Liver (tissue), 8 donors: ENCODE measurements at regions not wholly inside any gene's neighbourhood (a gene's known extent, or its start where the extent isn't known, plus 50 kb on each side); places are given as distances from the start of the nearest gene placed in this dataset.

Experiments
- DNase-seq: peaks from one replicate; pipeline ENCODE4 v3.0.0-alpha.2; 2017; ENCODE audit warnings: low spot score
- H3K27ac ChIP-seq, 2 donors: one replicate each; pipeline ENCODE4 v1.7.0; 2013; ENCODE audit warnings: inconsistent platforms in 2 of 2, low read length in 2 of 2, control low read depth in 1 of 2, low read depth in 1 of 2, mild to moderate bottlenecking in 1 of 2
- H3K27me3 ChIP-seq, 4 donors: one replicate each; pipeline versions ENCODE4 v1.6.1 to v1.7.0; 2013; ENCODE audit warnings: low read length in 3 of 4, inconsistent platforms in 1 of 4, mild to moderate bottlenecking in 1 of 4, moderate library complexity in 1 of 4; ENCODE audit not compliant: control insufficient read depth in 4 of 4, insufficient read depth in 4 of 4
- H3K36me3 ChIP-seq, 4 donors: one replicate each; pipeline versions ENCODE4 v1.6.1 to v1.7.0; 2013; ENCODE audit warnings: low read length in 3 of 4, mild to moderate bottlenecking in 3 of 4, low read depth in 1 of 4, moderate library complexity in 1 of 4; ENCODE audit not compliant: control insufficient read depth in 4 of 4, insufficient read depth in 3 of 4
- H3K4me1 ChIP-seq, 4 donors: one replicate each; pipeline versions ENCODE4 v1.6.1 to v1.7.0; 2013; ENCODE audit warnings: low read length in 3 of 4, mild to moderate bottlenecking in 3 of 4, moderate library complexity in 1 of 4; ENCODE audit not compliant: control insufficient read depth in 4 of 4, insufficient read depth in 4 of 4
- H3K4me3 ChIP-seq, 3 donors: one replicate each; pipeline versions ENCODE4 v1.6.1 to v1.7.0; 2013; ENCODE audit warnings: low read length in 3 of 3, control low read depth in 1 of 3, low read depth in 1 of 3, mild to moderate bottlenecking in 1 of 3
- H3K9ac ChIP-seq, 2 donors: one replicate each; pipeline ENCODE4 v1.7.0; 2013; ENCODE audit warnings: low read length in 2 of 2, mild to moderate bottlenecking in 2 of 2, moderate library complexity in 2 of 2, control low read depth in 1 of 2, low read depth in 1 of 2
- H3K9me3 ChIP-seq, 4 donors: one replicate each; pipeline versions ENCODE4 v1.6.1 to v1.7.0; 2013; ENCODE audit warnings: low read length in 3 of 4; ENCODE audit not compliant: control insufficient read depth in 4 of 4
- EGR1 ChIP-seq, 2 donors: IDR thresholded peaks; 2 replicates each; pipeline ENCODE4 v1.6.1; 2016 to 2018; ENCODE audit warnings: antibody characterized with exemption in 2 of 2, low read depth in 2 of 2
- FOXA1 ChIP-seq: IDR thresholded peaks from 2 replicates; pipeline ENCODE4 v1.6.1; 2016; ENCODE audit warnings: antibody characterized with exemption
- GABPA ChIP-seq, 2 donors: IDR thresholded peaks in 1 of 2; conservative IDR thresholded peaks in 1 of 2; 2 replicates each; pipeline ENCODE4 v1.6.1; 2016; ENCODE audit warnings: antibody characterized with exemption in 2 of 2, mild to moderate bottlenecking in 1 of 2, moderate library complexity in 1 of 2
- HNF4A ChIP-seq, 2 donors: conservative IDR thresholded peaks; 2 replicates each; pipeline ENCODE4 v1.6.1; 2016; ENCODE audit warnings: antibody characterized with exemption in 2 of 2, mild to moderate bottlenecking in 2 of 2
- HNF4G ChIP-seq: IDR thresholded peaks from 2 replicates; pipeline ENCODE4 v1.6.1; 2016; ENCODE audit warnings: antibody characterized with exemption
- JUND ChIP-seq, 2 donors: IDR thresholded peaks; 2 replicates each; pipeline ENCODE4 v1.6.1; 2016; ENCODE audit warnings: antibody characterized with exemption in 2 of 2
- NR2F2 ChIP-seq: IDR thresholded peaks from 2 replicates; pipeline ENCODE4 v1.6.1; 2016; ENCODE audit warnings: antibody characterized with exemption
- RAD21 ChIP-seq, 2 donors: IDR thresholded peaks; 2 replicates each; pipeline ENCODE4 v1.6.1; 2016; ENCODE audit warnings: antibody characterized with exemption in 2 of 2, mild to moderate bottlenecking in 2 of 2
- RXRA ChIP-seq, 2 donors: IDR thresholded peaks; 2 replicates each; pipeline ENCODE4 v1.6.1; 2017 to 2018; ENCODE audit warnings: antibody characterized with exemption in 2 of 2, mild to moderate bottlenecking in 1 of 2
- SP1 ChIP-seq: IDR thresholded peaks from 2 replicates; pipeline ENCODE4 v1.6.1; 2018; ENCODE audit warnings: antibody characterized with exemption, mild to moderate bottlenecking
- TAF1 ChIP-seq: conservative IDR thresholded peaks from 2 replicates; pipeline ENCODE4 v1.6.1; 2016; ENCODE audit warnings: antibody characterized with exemption, mild to moderate bottlenecking
- YY1 ChIP-seq: IDR thresholded peaks from 2 replicates; pipeline ENCODE4 v1.6.1; 2016; ENCODE audit warnings: antibody characterized with exemption, mild to moderate bottlenecking
- WGBS: extraction: QIAGEN DNeasy Blood & Tissue Kit; methylation state at CpG from one replicate; pipeline ENCODE4 v1.1.7; 2013; 5-methylcytosine and 5-hydroxymethylcytosine counted together
- TF ChIP-seq, protein P1 (sequence below): IDR thresholded peaks from 2 replicates; pipeline ENCODE4 v1.6.1; 2016; ENCODE audit warnings: antibody characterized with exemption
- TF ChIP-seq, protein P2 (sequence below): IDR thresholded peaks from 2 replicates; pipeline ENCODE4 v1.6.1; 2016; ENCODE audit warnings: antibody characterized with exemption
- TF ChIP-seq, protein P3 (sequence below): fragments of 150-350 bp; IDR thresholded peaks from 2 replicates; pipeline ENCODE4 v1.5.1; 2017; ENCODE audit warnings: improper control_type of control experiment, low read depth, low read length; ENCODE audit not compliant: missing input control
- TF ChIP-seq, protein P4 (sequence below): IDR thresholded peaks from 2 replicates; pipeline ENCODE4 v1.6.1; 2016; ENCODE audit warnings: antibody characterized with exemption
- donor health status: healthy.
- donor health status: healthy.
- donor health status: healthy.
- donor health status: healthy.
- donor health status: healthy.

DNA sequence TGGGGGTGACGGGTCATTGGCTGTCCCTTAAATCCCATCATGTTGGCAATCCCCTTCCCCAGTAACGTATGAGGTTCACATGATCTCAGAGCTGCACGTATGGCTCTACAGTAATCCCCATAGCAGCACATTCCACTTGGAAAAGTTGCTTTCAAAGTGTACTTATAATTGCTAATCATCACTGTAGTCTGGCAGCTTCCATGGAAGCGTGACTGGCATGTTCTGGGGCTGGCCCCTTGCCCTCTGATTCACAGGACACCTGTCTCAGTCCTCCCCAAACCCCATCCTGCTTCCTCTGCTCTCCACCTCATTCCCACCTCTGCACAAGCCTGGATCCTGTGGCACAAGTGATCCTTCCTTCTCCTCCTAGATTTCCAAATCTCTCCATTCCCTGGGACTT lies 102.2 kb downstream of the TSEN15 start (continued):
- TF ChIP-seq, protein P1, sequence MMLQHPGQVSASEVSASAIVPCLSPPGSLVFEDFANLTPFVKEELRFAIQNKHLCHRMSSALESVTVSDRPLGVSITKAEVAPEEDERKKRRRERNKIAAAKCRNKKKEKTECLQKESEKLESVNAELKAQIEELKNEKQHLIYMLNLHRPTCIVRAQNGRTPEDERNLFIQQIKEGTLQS = no peak
- no peak for TF ChIP-seq NR2F2
- TF ChIP-seq, protein P2, sequence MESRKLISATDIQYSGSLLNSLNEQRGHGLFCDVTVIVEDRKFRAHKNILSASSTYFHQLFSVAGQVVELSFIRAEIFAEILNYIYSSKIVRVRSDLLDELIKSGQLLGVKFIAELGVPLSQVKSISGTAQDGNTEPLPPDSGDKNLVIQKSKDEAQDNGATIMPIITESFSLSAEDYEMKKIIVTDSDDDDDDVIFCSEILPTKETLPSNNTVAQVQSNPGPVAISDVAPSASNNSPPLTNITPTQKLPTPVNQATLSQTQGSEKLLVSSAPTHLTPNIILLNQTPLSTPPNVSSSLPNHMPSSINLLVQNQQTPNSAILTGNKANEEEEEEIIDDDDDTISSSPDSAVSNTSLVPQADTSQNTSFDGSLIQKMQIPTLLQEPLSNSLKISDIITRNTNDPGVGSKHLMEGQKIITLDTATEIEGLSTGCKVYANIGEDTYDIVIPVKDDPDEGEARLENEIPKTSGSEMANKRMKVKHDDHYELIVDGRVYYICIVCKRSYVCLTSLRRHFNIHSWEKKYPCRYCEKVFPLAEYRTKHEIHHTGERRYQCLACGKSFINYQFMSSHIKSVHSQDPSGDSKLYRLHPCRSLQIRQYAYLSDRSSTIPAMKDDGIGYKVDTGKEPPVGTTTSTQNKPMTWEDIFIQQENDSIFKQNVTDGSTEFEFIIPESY = no peak
- TF ChIP-seq TAF1 = no peak

- no peak overlapping the region for H3K27ac ChIP-seq
- H3K4me1 ChIP-seq = no peaks in the 10 kb centered on the region
- 70% methylated on average over 5 of the region's 5 CpGs for WGBS
- no peaks in the 10 kb centered on the region for H3K9me3 ChIP-seq
- no peak for DNase-seq
- TF ChIP-seq RAD21 (IDR thresholded peaks at IDR 0.05) (no peak), NR2F2 (no peak), TAF1 (no peak), HNF4G (no peak), RXRA (IDR thresholded peaks at IDR 0.05) (no peak)
- TF ChIP-seq, protein P3, sequence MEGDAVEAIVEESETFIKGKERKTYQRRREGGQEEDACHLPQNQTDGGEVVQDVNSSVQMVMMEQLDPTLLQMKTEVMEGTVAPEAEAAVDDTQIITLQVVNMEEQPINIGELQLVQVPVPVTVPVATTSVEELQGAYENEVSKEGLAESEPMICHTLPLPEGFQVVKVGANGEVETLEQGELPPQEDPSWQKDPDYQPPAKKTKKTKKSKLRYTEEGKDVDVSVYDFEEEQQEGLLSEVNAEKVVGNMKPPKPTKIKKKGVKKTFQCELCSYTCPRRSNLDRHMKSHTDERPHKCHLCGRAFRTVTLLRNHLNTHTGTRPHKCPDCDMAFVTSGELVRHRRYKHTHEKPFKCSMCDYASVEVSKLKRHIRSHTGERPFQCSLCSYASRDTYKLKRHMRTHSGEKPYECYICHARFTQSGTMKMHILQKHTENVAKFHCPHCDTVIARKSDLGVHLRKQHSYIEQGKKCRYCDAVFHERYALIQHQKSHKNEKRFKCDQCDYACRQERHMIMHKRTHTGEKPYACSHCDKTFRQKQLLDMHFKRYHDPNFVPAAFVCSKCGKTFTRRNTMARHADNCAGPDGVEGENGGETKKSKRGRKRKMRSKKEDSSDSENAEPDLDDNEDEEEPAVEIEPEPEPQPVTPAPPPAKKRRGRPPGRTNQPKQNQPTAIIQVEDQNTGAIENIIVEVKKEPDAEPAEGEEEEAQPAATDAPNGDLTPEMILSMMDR = no peak
- TF ChIP-seq, protein P1 = no peak
- H3K36me3 ChIP-seq = no peaks in the 10 kb centered on the region
- no peaks in the 10 kb centered on the region for H3K27me3 ChIP-seq
- no peak overlapping the region for H3K4me3 ChIP-seq
- H3K9ac ChIP-seq = no peak overlapping the region
These were observed 105.2 kb downstream of the TSEN15 start for GRCh38 chr1:184156521-184157393.

DNA sequence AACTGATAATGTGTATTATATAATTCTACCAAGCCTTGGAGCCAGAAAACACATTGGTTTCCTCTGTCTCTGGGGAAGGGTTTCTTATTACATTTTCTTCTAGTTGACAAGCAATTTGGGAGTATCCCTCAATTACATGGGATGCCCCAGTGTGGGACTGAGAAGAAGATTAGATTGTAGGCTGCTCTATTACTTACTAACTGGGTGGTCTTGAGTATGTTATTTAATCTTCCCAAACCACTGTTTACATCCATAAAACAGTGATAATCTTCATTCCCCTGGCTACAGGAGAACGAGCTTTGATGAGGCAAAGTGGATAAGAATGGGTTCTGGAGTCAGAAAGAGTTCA lies 105.8 kb downstream of the TSEN15 start:
- no peaks in the 10 kb centered on the region for H3K9me3 ChIP-seq
- no peaks in the 10 kb centered on the region for H3K36me3 ChIP-seq
- 74% methylated on average over 1 of the region's 1 CpG for WGBS
- no peak overlapping the region for H3K9ac ChIP-seq
- H3K27me3 ChIP-seq = no peaks in the 10 kb centered on the region
- no peak for DNase-seq
- H3K4me3 ChIP-seq = no peak overlapping the region
- H3K4me1 ChIP-seq = no peaks in the 10 kb centered on the region
- H3K27ac ChIP-seq = no peak overlapping the region
- TF ChIP-seq, protein P2 = no peak
- TF ChIP-seq JUND (IDR thresholded peaks at IDR 0.05) (no peak), FOXA1 (no peak), SP1 (no peak), RAD21 (IDR thresholded peaks at IDR 0.05) (no peak), NR2F2 (no peak), EGR1 (IDR thresholded peaks at IDR 0.05; ENCODE audit: low read depth in 2 of 2) (no peak), YY1 (no peak), HNF4A (conservative IDR thresholded peaks at IDR 0.05) (no peak), TAF1 (no peak), GABPA (IDR thresholded peaks at IDR 0.05 in 1 of 2, conservative IDR thresholded peaks at IDR 0.05 in 1 of 2) (no peak)
- TF ChIP-seq, protein P3 = no peak
- TF ChIP-seq, protein P4, sequence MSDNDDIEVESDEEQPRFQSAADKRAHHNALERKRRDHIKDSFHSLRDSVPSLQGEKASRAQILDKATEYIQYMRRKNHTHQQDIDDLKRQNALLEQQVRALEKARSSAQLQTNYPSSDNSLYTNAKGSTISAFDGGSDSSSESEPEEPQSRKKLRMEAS = no peak
- TF ChIP-seq, protein P1 = no peak
